Spinal cord (tissue), 9 donors: ENCODE measurements at regions not wholly inside any gene's neighbourhood (a gene's known extent, or its start where the extent isn't known, plus 50 kb on each side); places are given as distances from the start of the nearest gene placed in this dataset.
"Not testable (repeated sequence)": the region's sequence is repeated elsewhere in the genome, so short reads cannot be mapped to it uniquely, and the experiment has no call there.

Source experiments
- DNase-seq, 6 donors: peaks; one replicate each; pipeline versions ENCODE4 v3.0.0 to v3.0.0-alpha.2; 2013 to 2015; ENCODE audit warnings: low spot score in 6 of 6, low read depth in 4 of 6
- H3K27ac ChIP-seq: one replicate; pipeline ENCODE4 v1.5.1; 2013; ENCODE audit warnings: low read depth, low read length, control low read depth
- H3K27me3 ChIP-seq: one replicate; pipeline ENCODE4 v1.6.1; 2013; ENCODE audit warnings: low read length; ENCODE audit not compliant: control insufficient read depth, insufficient read depth
- H3K36me3 ChIP-seq: one replicate; pipeline ENCODE4 v1.6.1; 2013; ENCODE audit warnings: low read length; ENCODE audit not compliant: control insufficient read depth, insufficient read depth
- H3K4me1 ChIP-seq: one replicate; pipeline ENCODE4 v1.6.1; 2013; ENCODE audit warnings: low read length; ENCODE audit not compliant: control insufficient read depth, insufficient read depth
- H3K4me3 ChIP-seq: one replicate; pipeline ENCODE4 v1.5.1; 2013; ENCODE audit warnings: low read depth, low read length, control low read depth
- H3K9me3 ChIP-seq: one replicate; pipeline ENCODE4 v1.6.1; 2013; ENCODE audit warnings: low read length; ENCODE audit not compliant: control insufficient read depth, insufficient read depth
- WGBS: methylation state at CpG from one replicate; pipeline ENCODE4 v1.1.5; 2013; ENCODE audit warnings: missing lambda C conversion rate; ENCODE audit not compliant: insufficient coverage; 5-methylcytosine and 5-hydroxymethylcytosine counted together
- donor health status: healthy.

DNA sequence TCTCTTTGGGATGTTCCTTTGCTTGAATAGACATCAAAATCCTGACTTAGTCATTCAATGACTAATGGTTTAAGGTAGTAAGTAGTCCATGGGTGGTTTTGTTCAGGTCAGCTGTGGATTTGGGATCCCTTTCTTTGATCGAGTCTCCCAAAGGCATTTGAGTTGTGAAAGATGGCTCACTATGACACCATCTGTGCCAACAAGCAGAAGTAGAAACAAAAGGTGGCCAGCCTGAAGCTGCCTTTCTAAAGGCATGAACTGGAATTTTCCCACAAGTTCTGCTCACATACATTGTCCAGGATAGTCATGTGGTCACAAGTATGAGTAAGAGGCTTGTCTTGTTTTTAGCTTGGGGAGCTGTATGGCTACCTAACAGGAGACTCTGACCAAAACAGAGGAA, 129.9 kb downstream of the CCNG2 start:
- Histone ChIP-seq H3K27me3 (no peaks in the 10 kb centered on the region), H3K4me1 (no peaks in the 10 kb centered on the region), H3K36me3 (no peaks in the 10 kb centered on the region), H3K27ac (no peak overlapping the region), H3K9me3 (no peaks in the 10 kb centered on the region), H3K4me3 (no peak overlapping the region)
- no CpG with 5 or more reads among the region's 1 CpG for WGBS
- DNase-seq, result no peak

DNA sequence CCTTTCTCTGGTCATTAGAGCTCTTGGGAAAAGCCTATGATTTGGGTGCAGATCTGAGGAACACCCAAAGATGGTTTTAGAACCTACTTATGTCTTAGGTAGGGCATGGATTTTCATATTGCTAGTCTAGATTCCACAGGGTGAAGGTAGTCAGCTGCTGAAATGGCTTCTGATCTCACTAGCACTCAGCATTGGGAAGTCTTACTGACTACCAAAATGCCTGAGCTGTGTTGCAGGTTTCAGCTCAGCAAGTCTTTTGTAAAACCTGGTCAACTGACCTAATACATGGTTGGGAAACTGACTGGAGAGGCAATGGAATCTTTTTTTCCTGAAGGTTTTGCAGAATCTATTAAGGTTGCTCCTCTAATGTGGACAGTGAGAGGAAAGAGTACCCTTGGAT, 136.4 kb downstream of the CCNG2 start:
- no peak overlapping the region for H3K4me3 ChIP-seq
- H3K9me3 ChIP-seq, result no peaks in the 10 kb centered on the region
- DNase-seq, result no peak
- no peaks in the 10 kb centered on the region for H3K4me1 ChIP-seq
- no peaks in the 10 kb centered on the region for H3K36me3 ChIP-seq
- no peak overlapping the region for H3K27ac ChIP-seq
- no peaks in the 10 kb centered on the region for H3K27me3 ChIP-seq

GRCh38 chr4:77300996-77301395, 144.0 kb downstream of the CCNG2 start:
- 50% methylated on average over 2 of the region's 3 CpGs for WGBS
- not testable (repeated sequence) for H3K4me3 ChIP-seq, H3K27ac ChIP-seq, H3K4me1 ChIP-seq, H3K27me3 ChIP-seq, H3K36me3 ChIP-seq, H3K9me3 ChIP-seq, DNase-seq

- 20% methylated on average over 1 of the region's 2 CpGs for WGBS
- no peak overlapping the region for H3K27ac ChIP-seq
- DNase-seq, result no peak
Observed at GRCh38 chr4:77305766-77306165, 148.8 kb downstream of the CCNG2 start.

GRCh38 chr4:77306496-77306895, 149.5 kb downstream of the CCNG2 start:
- 77% methylated on average over 2 of the region's 2 CpGs for WGBS
- H3K27ac ChIP-seq, result no peak overlapping the region
- no peaks in the 10 kb centered on the region for H3K4me1 ChIP-seq
- H3K36me3 ChIP-seq, result no peaks in the 10 kb centered on the region
- no peak overlapping the region for H3K4me3 ChIP-seq
- no peak for DNase-seq
- no peaks in the 10 kb centered on the region for H3K9me3 ChIP-seq
- H3K27me3 ChIP-seq, result no peaks in the 10 kb centered on the region

More at GRCh38 chr4:77305766-77306165, 148.8 kb downstream of the CCNG2 start:
- H3K4me1 ChIP-seq, result no peaks in the 10 kb centered on the region
- no peaks in the 10 kb centered on the region for H3K9me3 ChIP-seq
- H3K27me3 ChIP-seq, result no peaks in the 10 kb centered on the region
- no peak overlapping the region for H3K4me3 ChIP-seq
- H3K36me3 ChIP-seq, result no peaks in the 10 kb centered on the region

DNA sequence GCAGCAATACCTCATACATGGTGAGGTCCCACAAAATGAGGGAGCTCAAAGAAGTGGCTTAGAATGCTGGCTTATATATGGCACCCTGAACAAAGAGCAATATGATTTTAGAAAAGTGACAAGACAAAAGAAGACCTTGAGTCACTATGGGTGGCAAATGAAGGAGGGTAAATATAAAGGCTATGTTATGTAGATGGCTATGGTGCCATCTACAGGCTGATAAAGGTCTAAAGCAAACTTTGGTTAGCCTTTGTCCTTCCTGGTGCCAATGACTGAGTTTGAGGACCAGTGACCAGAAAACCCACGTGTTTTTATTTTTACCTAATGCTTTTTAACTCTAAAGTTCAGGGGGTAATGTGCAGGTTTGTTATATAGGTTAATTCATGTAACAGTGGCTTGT, 151.8 kb downstream of the CCNG2 start:
- H3K4me3 ChIP-seq, result no peak overlapping the region
- no CpG with 5 or more reads among the region's 1 CpG for WGBS
- no peaks in the 10 kb centered on the region for H3K4me1 ChIP-seq
- H3K36me3 ChIP-seq, result no peaks in the 10 kb centered on the region
- H3K9me3 ChIP-seq, result no peaks in the 10 kb centered on the region
- no peak overlapping the region for H3K27ac ChIP-seq
- no peaks in the 10 kb centered on the region for H3K27me3 ChIP-seq
- peak in 2 of 6 donors; percentile 7 to 12 for DNase-seq

DNA sequence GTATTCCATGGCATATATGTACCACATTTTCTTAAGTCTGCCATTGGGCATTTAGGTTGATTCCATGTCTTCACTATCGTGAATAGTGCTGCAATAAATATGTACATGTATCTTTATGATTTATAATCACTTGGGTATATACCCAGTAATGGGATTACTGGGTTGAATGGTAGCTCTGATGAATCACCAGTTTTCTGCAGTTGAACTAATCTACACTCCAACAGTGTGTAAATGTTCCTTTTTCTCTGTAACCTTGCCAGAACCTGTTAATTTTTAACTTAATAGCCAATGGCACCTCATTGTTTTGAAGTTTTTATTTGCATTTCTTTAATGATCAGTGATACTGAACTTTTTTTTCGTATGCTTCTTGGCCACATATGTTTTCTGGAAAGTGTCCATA, 152.5 kb downstream of the CCNG2 start:
- Histone ChIP-seq H3K36me3 (no peaks in the 10 kb centered on the region), H3K9me3 (no peaks in the 10 kb centered on the region), H3K27ac (no peak overlapping the region), H3K4me3 (no peak overlapping the region), H3K27me3 (no peaks in the 10 kb centered on the region), H3K4me1 (no peaks in the 10 kb centered on the region)
- no peak for DNase-seq
- no CpG with 5 or more reads among the region's 2 CpGs for WGBS

DNA sequence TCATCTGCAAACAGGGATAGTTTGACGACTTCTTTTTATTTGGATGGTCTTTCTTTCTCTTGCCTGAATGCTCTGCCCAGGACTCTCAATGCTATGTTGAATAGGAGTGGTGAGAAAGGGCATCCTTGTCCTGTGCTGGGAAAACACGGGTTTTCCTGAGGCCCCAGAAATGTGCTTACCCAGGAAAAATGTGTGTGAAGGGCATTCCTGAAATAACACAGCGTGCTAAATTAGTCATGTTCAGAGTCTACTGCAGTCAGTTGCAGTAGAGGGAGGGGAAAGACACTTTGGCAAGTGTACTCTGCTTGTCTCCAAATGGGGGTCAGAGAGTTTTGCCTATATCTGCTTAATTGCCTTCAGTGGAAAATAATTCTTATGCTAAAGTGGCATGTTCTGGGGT, 153.9 kb downstream of the CCNG2 start:
- H3K36me3 ChIP-seq, result no peaks in the 10 kb centered on the region
- H3K27ac ChIP-seq, result no peak overlapping the region
- H3K27me3 ChIP-seq, result no peaks in the 10 kb centered on the region
- no peak overlapping the region for H3K4me3 ChIP-seq
- no peak for DNase-seq
- no peaks in the 10 kb centered on the region for H3K9me3 ChIP-seq
- 24% methylated on average over 3 of the region's 3 CpGs for WGBS
- H3K4me1 ChIP-seq, result no peaks in the 10 kb centered on the region

- 88% methylated on average over 4 of the region's 4 CpGs for WGBS
- Histone ChIP-seq H3K9me3 (no peaks in the 10 kb centered on the region), H3K4me3 (no peak overlapping the region), H3K27ac (no peak overlapping the region), H3K27me3 (no peaks in the 10 kb centered on the region), H3K4me1 (no peaks in the 10 kb centered on the region), H3K36me3 (no peaks in the 10 kb centered on the region)
- no peak for DNase-seq
Observed at GRCh38 chr4:77314697-77315096, 157.7 kb downstream of the CCNG2 start.

GRCh38 chr4:77327151-77327550, 170.1 kb downstream of the CCNG2 start:
- H3K9me3 ChIP-seq, result peaks cover under 1% of the 10 kb centered on the region
- no peaks in the 10 kb centered on the region for H3K36me3 ChIP-seq
- DNase-seq, result no peak
- no peak overlapping the region for H3K4me3 ChIP-seq
- WGBS, result 87% methylated on average over 5 of the region's 6 CpGs
- no peaks in the 10 kb centered on the region for H3K27me3 ChIP-seq
- no peak overlapping the region for H3K27ac ChIP-seq
- no peaks in the 10 kb centered on the region for H3K4me1 ChIP-seq
